HepG2 (cell line): ENCODE measurements at regions not wholly inside any gene's neighbourhood (a gene's known extent, or its start where the extent isn't known, plus 50 kb on each side); places are given as distances from the start of the nearest gene placed in this dataset.

Experiments used
- ATAC-seq: fragments of 200-7000 bp; cut with Tn5 transposase; 3 replicates; pipeline ENCODE4 v1.9.1; 2020; ENCODE audit warnings: mild to moderate bottlenecking, moderate library complexity
- BruUV-seq: library from RNA; stranded (reverse); fragments of 400-500 nt; replicated peaks from 2 replicates; lab custom pipeline; 2021; lab: Mats Ljungman, UMichigan
- CTCF ChIA-PET: fragments of 300-600 bp; formaldehyde crosslinking; extraction: SDS; loops from one replicate; lab custom pipeline; 2021; ENCODE audit warnings: low total read pairs, inconsistent platforms, low intra/inter-chr PET ratio; lab: Yijun Ruan, JAX
- POLR2A ChIA-PET: fragments of 350-600 bp; sonication (Branson Sonifier 250); formaldehyde crosslinking; loops from one replicate; lab custom pipeline; 2020; ENCODE audit warnings: antibody characterized with exemption, inconsistent platforms; lab: Yijun Ruan, JAX
- DNase-seq: peaks from one replicate; pipeline ENCODE4 v3.0.0-alpha.2; 2015; ENCODE audit warnings: low spot score
- FAIRE-seq: peaks from 3 replicates; lab custom pipeline; 2011; peaks lifted over from hg19 to GRCh38; lab: Jason Lieb, UNC
- H2AFZ ChIP-seq: one replicate; pipeline ENCODE4 v1.6.1; 2011; ENCODE audit warnings: low read length, inconsistent platforms
- H3K27ac ChIP-seq: fragments of 300-600 bp; 3 replicates; pipeline ENCODE4 v1.8.0; 2011; ENCODE audit warnings: mixed run types, mild to moderate bottlenecking, mixed read lengths, low read length, inconsistent platforms; ENCODE audit not compliant: insufficient read depth; ENCODE audit errors: extremely low read length
- H3K27me3 ChIP-seq, 2 experiments: fragments of 200-600 bp in 1 of 2; 2 replicates in 1 of 2; 3 replicates in 1 of 2; pipeline versions ENCODE4 v1.6.0 to v1.8.0; 2011; ENCODE audit warnings: low read length in 2 of 2, mild to moderate bottlenecking in 2 of 2, moderate library complexity in 2 of 2, inconsistent platforms in 1 of 2; ENCODE audit not compliant: insufficient read depth in 2 of 2, control insufficient read depth in 1 of 2
- H3K36me3 ChIP-seq, 2 experiments: fragments of 200-600 bp in 1 of 2; replicated peaks in 1 of 2; 2 replicates in 1 of 2; 3 replicates in 1 of 2; pipeline versions ENCODE4 v1.5.1 to v1.8.0; 2011; ENCODE audit warnings: low read length in 2 of 2, inconsistent platforms in 1 of 2; ENCODE audit not compliant: insufficient read depth in 2 of 2, control insufficient read depth in 1 of 2
- H3K4me1 ChIP-seq: 2 replicates; pipeline ENCODE4 v1.5.1; 2012; ENCODE audit warnings: low read length, inconsistent platforms; ENCODE audit not compliant: insufficient read depth
- H3K4me2 ChIP-seq: 2 replicates; pipeline ENCODE4 v1.6.0; 2011; ENCODE audit warnings: low read depth, low read length, inconsistent platforms
- H3K4me3 ChIP-seq, 3 experiments: fragments of 200-600 bp in 1 of 3; sonication (generic), shearing (Covaris generic) in 1 of 3; replicated peaks in 1 of 3; 2 replicates each; pipeline ENCODE4 v1.5.1; 2011 to 2016; ENCODE audit warnings: low read length in 3 of 3, inconsistent platforms in 2 of 3, low read depth in 2 of 3, mild to moderate bottlenecking in 2 of 3, control low read depth in 1 of 3, mixed read lengths in 1 of 3; ENCODE audit not compliant: insufficient read depth in 1 of 3
- H3K79me2 ChIP-seq: one replicate; pipeline ENCODE4 v1.6.1; 2011; ENCODE audit warnings: low read length, inconsistent platforms; ENCODE audit not compliant: insufficient read depth
- H3K9ac ChIP-seq: 2 replicates; pipeline ENCODE4 v1.6.0; 2011; ENCODE audit warnings: mild to moderate bottlenecking, low read depth, low read length, inconsistent platforms; ENCODE audit not compliant: insufficient read depth
- H3K9me3 ChIP-seq: 2 replicates; pipeline ENCODE4 v1.5.1; 2012; ENCODE audit warnings: mild to moderate bottlenecking, low read length
- H4K20me1 ChIP-seq: 2 replicates; pipeline ENCODE4 v1.6.0; 2011; ENCODE audit warnings: inconsistent platforms, mild to moderate bottlenecking, low read length, moderate library complexity; ENCODE audit not compliant: insufficient read depth
- AGO2 ChIP-seq: fragments of 200-400 bp; formaldehyde crosslinking; optimal IDR thresholded peaks from 2 replicates; pipeline ENCODE3; 2017; ENCODE audit warnings: mild to moderate bottlenecking, low read depth, low read length, moderate library complexity
- GATA4 ChIP-seq: sonication (generic); IDR thresholded peaks from 2 replicates; pipeline ENCODE4 v1.6.1; 2016; ENCODE audit warnings: antibody characterized with exemption, low read depth, borderline replicate concordance
- HMG20B ChIP-seq: conservative IDR thresholded peaks from 2 replicates; pipeline ENCODE4 v1.6.1; 2016; ENCODE audit warnings: missing genetic modification reagents, missing compliant biosample characterization
- IRF2 ChIP-seq: IDR thresholded peaks from 2 replicates; pipeline ENCODE4 v1.6.1; 2018; ENCODE audit warnings: missing genetic modification reagents, missing compliant biosample characterization
- IRX3 ChIP-seq: sonication (generic); formaldehyde crosslinking; IDR thresholded peaks from 2 replicates; pipeline ENCODE4 v1.8.1; 2023; ENCODE audit warnings: mild to moderate bottlenecking, low read depth, missing genetic modification reagents, borderline replicate concordance
- ZIK1 ChIP-seq: sonication (generic); formaldehyde crosslinking; IDR thresholded peaks from 2 replicates; pipeline ENCODE4 v1.5.0; 2020; ENCODE audit warnings: mild to moderate bottlenecking, low read depth, missing genetic modification reagents, borderline replicate concordance
- ZNF607 ChIP-seq: sonication (generic); formaldehyde crosslinking; IDR thresholded peaks from 2 replicates; pipeline ENCODE4 v1.5.1; 2020; ENCODE audit warnings: missing genetic modification reagents, mild to moderate bottlenecking, borderline replicate concordance
- ZNF703 ChIP-seq: sonication (generic); formaldehyde crosslinking; IDR thresholded peaks from 2 replicates; pipeline ENCODE4 v1.5.1; 2020; ENCODE audit warnings: missing genetic modification reagents, mild to moderate bottlenecking, moderate library complexity, borderline replicate concordance
- WGBS: methylation state at CpG from one replicate; pipeline ENCODE4 v1.1.6; 2017; ENCODE audit warnings: low lambda C conversion rate; 5-methylcytosine and 5-hydroxymethylcytosine counted together
- in situ Hi-C: cut with HindIII; loops from 2 replicates; pipeline ENCODE4 v1.10.0; 2017; ENCODE audit warnings: low pct_unique_long_range_greater_than_20kb; ENCODE audit not compliant: extremely low pct_ligation_motif_present
- intact Hi-C: fragments of 100-400 bp; cut with micrococcal nuclease; formaldehyde crosslinking; loops from one replicate; pipeline ENCODE4 v1.10.0; 2022; ENCODE audit not compliant: unreplicated experiment
- TF ChIP-seq, protein P1 (sequence below), 2 experiments: fragments of 450-650 bp in 1 of 2; sonication (generic) in 1 of 2; formaldehyde crosslinking; IDR thresholded peaks; 2 replicates each; pipeline versions ENCODE4 v1.5.0 to v1.8.0; 2020 to 2022; ENCODE audit warnings: mild to moderate bottlenecking in 1 of 2, missing genetic modification reagents in 1 of 2
- TF ChIP-seq, protein P2 (sequence below): sonication (generic); formaldehyde crosslinking; IDR thresholded peaks from 2 replicates; pipeline ENCODE4 v1.5.1; 2020; ENCODE audit warnings: missing genetic modification reagents, mild to moderate bottlenecking, borderline replicate concordance
- TF ChIP-seq, protein P3 (sequence below): sonication (generic); formaldehyde crosslinking; IDR thresholded peaks from 2 replicates; pipeline ENCODE4 v1.4.0; 2020; ENCODE audit warnings: missing genetic modification reagents

DNA sequence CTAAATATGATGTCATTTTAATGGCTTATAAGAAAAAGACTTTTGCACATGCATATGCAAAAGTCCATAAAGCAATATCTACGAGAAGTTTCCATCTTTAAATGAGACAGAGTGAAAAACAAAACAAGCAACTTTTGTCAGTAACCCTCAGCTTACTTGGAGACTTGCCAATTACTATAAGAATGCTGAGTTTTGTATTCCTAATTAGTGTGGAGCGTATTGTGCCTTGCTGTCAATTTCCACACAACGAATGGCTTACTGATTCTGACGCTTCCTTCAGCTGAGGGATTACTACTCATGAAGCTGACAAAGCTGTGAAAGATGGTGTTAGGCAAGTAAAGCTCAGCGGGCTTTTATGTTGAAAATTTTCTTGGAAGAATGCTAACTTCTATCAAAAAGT, 440.4 kb upstream of the ADAMTS5 start:
- Histone ChIP-seq H4K20me1 (no peaks in the 10 kb centered on the region), H3K36me3 (no peaks in the 10 kb centered on the region), H3K79me2 (no peaks in the 10 kb centered on the region), H3K4me3 (no peak overlapping the region), H3K9me3 (peaks cover 75% of the 10 kb centered on the region), H3K4me1 (no peaks in the 10 kb centered on the region), H3K27ac (no peak overlapping the region), H3K27me3 (no peaks in the 10 kb centered on the region), H2AFZ (no peak overlapping the region), H3K9ac (no peak overlapping the region), H3K4me2 (no peak overlapping the region)
- BruUV-seq, result no TSS peak
- WGBS, result 9% methylated on average over 5 of the region's 5 CpGs
- ChIA-PET CTCF (no interaction called here), POLR2A (no interaction called here)
- intact Hi-C loops (no loop called here), in situ Hi-C loops (no loop called here)
- no peak for ATAC-seq
- DNase-seq, result no peak
- no peak for FAIRE-seq
- TF ChIP-seq IRF2 (CRISPR knock-in tag) (no peak), ZIK1 (no peak), GATA4 (no peak), HMG20B (CRISPR knock-in tag) (no peak), IRX3 (CRISPR knock-in tag) (no peak), ZNF607 (CRISPR knock-in tag) (no peak), ZNF703 (CRISPR knock-in tag) (no peak), AGO2 (no peak)
- TF ChIP-seq, protein P1, sequence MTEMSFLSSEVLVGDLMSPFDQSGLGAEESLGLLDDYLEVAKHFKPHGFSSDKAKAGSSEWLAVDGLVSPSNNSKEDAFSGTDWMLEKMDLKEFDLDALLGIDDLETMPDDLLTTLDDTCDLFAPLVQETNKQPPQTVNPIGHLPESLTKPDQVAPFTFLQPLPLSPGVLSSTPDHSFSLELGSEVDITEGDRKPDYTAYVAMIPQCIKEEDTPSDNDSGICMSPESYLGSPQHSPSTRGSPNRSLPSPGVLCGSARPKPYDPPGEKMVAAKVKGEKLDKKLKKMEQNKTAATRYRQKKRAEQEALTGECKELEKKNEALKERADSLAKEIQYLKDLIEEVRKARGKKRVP (CRISPR knock-in tag; IDR thresholded peaks at IDR 0.05), result no peak
- TF ChIP-seq, protein P2, sequence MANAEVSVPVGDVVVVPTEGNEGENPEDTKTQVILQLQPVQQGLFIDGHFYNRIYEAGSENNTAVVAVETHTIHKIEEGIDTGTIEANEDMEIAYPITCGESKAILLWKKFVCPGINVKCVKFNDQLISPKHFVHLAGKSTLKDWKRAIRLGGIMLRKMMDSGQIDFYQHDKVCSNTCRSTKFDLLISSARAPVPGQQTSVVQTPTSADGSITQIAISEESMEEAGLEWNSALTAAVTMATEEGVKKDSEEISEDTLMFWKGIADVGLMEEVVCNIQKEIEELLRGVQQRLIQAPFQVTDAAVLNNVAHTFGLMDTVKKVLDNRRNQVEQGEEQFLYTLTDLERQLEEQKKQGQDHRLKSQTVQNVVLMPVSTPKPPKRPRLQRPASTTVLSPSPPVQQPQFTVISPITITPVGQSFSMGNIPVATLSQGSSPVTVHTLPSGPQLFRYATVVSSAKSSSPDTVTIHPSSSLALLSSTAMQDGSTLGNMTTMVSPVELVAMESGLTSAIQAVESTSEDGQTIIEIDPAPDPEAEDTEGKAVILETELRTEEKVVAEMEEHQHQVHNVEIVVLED (CRISPR knock-in tag), result no peak
- TF ChIP-seq, protein P3, sequence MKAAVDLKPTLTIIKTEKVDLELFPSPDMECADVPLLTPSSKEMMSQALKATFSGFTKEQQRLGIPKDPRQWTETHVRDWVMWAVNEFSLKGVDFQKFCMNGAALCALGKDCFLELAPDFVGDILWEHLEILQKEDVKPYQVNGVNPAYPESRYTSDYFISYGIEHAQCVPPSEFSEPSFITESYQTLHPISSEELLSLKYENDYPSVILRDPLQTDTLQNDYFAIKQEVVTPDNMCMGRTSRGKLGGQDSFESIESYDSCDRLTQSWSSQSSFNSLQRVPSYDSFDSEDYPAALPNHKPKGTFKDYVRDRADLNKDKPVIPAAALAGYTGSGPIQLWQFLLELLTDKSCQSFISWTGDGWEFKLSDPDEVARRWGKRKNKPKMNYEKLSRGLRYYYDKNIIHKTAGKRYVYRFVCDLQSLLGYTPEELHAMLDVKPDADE (CRISPR knock-in tag), result no peak
